HS-27A (cell line): ENCODE measurements at regions not wholly inside any gene's neighbourhood (a gene's known extent, or its start where the extent isn't known, plus 50 kb on each side); places are given as distances from the start of the nearest gene placed in this dataset.
"Not testable (repeated sequence)": the region's sequence is repeated elsewhere in the genome, so short reads cannot be mapped to it uniquely, and the experiment has no call there.

Source experiments
- DNase-seq: peaks from one replicate; pipeline ENCODE4 v3.0.0-alpha.2; 2012; ENCODE audit warnings: low read depth, missing footprints

- DNase-seq: no peak
Observed at GRCh38 chr7:91566402-91566732, 302.1 kb downstream of the FZD1 start.

GRCh38 chr7:91567081-91568012 is 303.1 kb downstream of the FZD1 start:
- no peak for DNase-seq

- DNase-seq: no peak
Observed at GRCh38 chr7:91568138-91568537, 303.9 kb downstream of the FZD1 start.

- no peak for DNase-seq
Observed at GRCh38 chr7:91569728-91570457, 305.7 kb downstream of the FZD1 start.

DNA sequence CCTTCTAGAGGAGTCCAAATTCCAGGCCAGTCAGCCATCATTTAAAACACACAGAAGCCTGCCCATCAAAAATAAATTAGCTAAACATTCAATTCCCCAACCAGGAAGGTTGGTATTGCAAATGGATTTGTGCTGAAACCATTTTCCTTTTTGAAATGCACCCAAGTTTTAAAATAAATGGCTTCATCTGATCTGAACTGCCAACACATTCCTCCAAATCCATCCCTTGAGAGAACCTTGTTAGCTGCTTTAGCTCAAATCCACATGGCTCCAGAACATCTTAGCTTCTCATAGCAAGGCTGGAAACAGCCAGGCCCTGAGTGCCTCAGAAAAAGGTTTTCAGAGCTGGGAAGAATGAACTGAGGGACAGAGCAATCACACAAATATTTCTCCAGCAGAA is 306.3 kb downstream of the FZD1 start:
- DNase-seq: no peak

DNA sequence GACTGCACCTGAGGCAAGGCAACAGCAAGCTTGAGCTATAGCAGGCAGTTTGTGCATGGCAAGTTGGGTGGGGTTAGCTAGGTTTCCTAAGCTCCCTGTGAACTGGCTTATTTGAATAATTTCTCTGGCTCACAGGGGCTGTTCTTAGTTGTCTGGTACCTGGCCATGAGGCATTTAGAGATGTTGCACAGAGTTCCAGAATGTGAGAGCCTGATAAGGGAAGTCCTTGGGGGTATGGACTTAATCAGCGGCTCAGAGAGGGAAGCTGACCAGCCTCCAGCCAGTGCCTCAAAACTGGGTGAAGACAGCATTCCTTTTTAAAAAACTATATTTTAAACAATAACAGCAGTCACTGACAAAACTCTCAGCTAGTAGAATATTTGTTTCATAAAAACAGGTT is 307.4 kb downstream of the FZD1 start:
- no peak for DNase-seq

- DNase-seq: no peak
Observed at GRCh38 chr7:91573405-91573804, 307.1 kb downstream of the MTERF1 start.

DNA sequence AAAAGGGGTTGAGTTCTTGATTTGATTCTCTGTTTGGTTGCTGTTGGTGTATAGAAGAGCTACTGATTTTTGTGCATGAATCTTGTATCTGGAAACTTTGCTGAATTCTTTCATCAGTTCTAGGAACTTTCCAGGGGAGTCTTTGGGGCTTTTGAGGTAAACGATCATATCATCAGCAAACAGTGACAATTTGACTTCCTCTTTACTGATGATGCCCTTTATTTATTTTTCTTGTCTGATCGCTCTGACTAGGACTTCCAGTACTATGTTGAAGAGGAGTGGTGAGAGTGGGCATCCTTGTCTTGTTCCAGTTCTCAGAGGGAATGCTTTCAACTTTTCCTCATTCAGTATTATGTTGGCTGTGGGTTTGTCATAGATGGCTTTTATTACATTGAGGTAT is 304.0 kb downstream of the MTERF1 start:
- DNase-seq: not testable (repeated sequence)

DNA sequence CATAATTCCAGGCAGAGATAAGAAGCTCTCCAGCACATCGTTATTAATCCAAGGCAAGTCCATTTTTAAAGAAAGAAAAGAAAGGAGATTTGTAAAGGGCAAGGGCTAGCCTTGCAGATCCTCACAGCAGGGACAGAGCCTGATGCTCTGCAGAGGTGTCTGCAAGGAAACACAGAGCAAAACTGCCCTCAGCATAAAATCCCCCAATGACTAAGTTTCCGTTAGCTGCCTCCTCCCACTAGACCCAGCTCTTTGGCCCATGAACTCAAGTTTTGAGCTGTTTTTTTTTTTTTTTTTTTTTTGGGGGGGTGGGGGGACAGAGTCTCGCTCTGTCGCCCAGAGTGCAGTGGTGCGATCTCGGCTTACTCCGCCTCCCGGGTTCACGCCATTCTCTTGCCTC is 300.7 kb downstream of the MTERF1 start:
- no peak for DNase-seq

GRCh38 chr7:91582799-91583477 is 297.6 kb downstream of the MTERF1 start:
- DNase-seq: no peak

DNA sequence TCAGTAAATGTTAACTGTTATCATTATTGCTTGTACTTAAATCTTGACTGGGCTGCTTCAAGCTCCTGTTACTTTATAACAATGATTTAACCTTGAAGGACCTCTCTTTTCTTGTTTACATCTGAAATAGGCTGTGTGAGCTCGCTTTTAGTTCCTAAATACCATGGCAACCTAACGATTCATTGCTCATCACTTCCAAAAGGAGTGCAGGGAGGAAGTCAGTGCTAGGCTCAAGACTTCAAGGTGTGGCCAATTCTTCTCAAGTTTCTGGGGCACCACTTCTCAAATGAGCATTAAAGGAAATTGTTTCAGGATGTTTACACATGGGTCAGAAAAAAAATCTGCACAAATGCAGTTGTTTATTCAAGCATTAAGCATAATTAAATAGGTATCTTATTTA is 284.2 kb downstream of the MTERF1 start:
- no peak for DNase-seq

DNA sequence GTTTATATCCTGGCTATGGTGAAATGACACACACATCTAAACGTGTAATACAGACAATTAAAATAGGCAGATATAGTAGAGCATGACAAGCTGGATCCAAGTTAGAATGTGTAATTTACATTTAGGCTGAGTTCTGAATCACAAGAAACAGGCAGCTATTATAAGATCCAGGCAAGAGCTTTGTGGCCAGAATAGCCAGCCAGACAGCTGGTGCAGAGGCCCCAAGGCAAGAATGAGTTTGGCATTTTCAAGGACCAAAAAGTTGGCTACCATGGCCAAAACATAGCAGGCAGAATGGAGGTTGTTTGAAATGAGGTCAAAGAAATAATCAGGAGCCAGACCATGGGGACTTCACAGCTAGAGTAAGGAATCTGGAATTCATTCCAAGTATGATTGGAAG is 281.7 kb downstream of the MTERF1 start:
- DNase-seq: no peak

DNA sequence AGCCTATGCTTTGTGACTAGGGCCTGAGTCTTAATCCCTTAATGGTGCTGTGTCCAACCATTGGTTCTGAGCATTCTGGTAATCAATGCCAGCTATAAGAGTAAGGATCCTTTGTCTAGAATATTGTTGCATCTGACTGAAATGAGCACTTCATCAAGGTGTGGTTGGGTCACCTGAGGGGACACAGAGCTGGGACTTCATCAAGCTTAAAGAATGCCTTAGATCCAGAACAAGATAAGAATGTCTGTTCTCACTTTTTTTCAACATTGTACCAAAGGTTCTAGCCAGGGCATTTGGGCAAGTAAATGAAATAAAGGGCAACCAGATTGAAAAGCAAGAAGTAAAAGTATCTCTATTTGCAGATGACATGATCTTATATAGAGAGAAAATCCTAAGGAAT is 280.4 kb downstream of the MTERF1 start:
- DNase-seq: no peak

GRCh38 chr7:91603707-91604106 is 276.8 kb downstream of the MTERF1 start:
- no peak for DNase-seq

GRCh38 chr7:91608606-91609005 is 271.9 kb downstream of the MTERF1 start:
- DNase-seq: no peak

DNA sequence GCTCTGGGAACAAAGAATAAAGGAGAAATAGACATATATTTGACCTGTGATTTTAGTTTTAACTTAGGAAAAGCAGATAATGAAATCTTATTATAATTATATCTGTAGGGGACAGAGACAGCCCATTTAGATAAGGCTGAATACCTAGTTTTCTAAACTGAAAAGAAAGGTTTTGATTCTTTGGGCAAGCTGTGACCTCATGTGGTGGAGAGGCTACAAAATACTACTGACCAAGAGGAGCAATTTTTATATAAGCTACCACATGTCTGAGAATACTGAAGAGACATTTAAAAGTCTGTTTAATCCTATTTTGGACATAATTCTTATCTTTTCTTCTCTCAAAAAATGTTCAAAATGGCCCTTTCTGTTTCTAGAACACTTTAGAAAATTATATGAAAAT is 271.0 kb downstream of the MTERF1 start:
- DNase-seq: no peak

- DNase-seq: no peak
Observed at GRCh38 chr7:91614431-91614830, 266.1 kb downstream of the MTERF1 start.

GRCh38 chr7:91618776-91619765 is 261.4 kb downstream of the MTERF1 start:
- no peak for DNase-seq

- no peak for DNase-seq
Observed at GRCh38 chr7:91620827-91621226, 259.7 kb downstream of the MTERF1 start.

GRCh38 chr7:91627324-91627723 is 253.2 kb downstream of the MTERF1 start:
- DNase-seq: not testable (repeated sequence)

GRCh38 chr7:91628742-91629141 is 251.8 kb downstream of the MTERF1 start:
- DNase-seq: no peak
